ENCODE measurements at regions not wholly inside any gene's neighbourhood (a gene's known extent, or its start where the extent isn't known, plus 50 kb on each side); places are given as distances from the start of the nearest gene placed in this dataset.

- no peak for DNase-seq (ENCODE audit: low read depth, low spot score)
- Histone ChIP-seq H3K4me3 (ENCODE audit: low read depth, low read length) (no peak overlapping the region), H3K27me3 (ENCODE audit: control insufficient read depth, insufficient read depth, low read length) (no peaks in the 10 kb centered on the region), H3K9me3 (ENCODE audit: control insufficient read depth, insufficient read depth, low read length) (peaks cover 2% of the 10 kb centered on the region; the same call in 1 of the 2 replicates), H3K27ac (ENCODE audit: low read depth, low read length) (no peak overlapping the region)
- ChIA-PET CTCF (no interaction called here), POLR2A (no interaction called here)
- no peak for TF ChIP-seq CTCF (IDR thresholded peaks at IDR 0.05; ENCODE audit: low read depth, low read length)
Measured at GRCh38 chr3:63067999-63068645, 192.9 kb upstream of the CADPS start.

GRCh38 chr3:63069806-63070475 is 194.7 kb upstream of the CADPS start:
- no peak for DNase-seq (ENCODE audit: low read depth, low spot score)
- Histone ChIP-seq H3K4me3 (ENCODE audit: low read depth, low read length) (no peak overlapping the region), H3K27me3 (ENCODE audit: control insufficient read depth, insufficient read depth, low read length) (no peaks in the 10 kb centered on the region), H3K27ac (ENCODE audit: low read depth, low read length) (no peak overlapping the region), H3K9me3 (ENCODE audit: control insufficient read depth, insufficient read depth, low read length) (peaks cover 2% of the 10 kb centered on the region; the same call in 1 of the 2 replicates)
- POLR2A ChIA-PET, result no interaction called here
- CTCF ChIA-PET, result no interaction called here
- TF ChIP-seq CTCF (IDR thresholded peaks at IDR 0.05; ENCODE audit: low read depth, low read length), result no peak

GRCh38 chr3:63070476-63070810 is 195.2 kb upstream of the CADPS start:
- no peak for TF ChIP-seq CTCF (IDR thresholded peaks at IDR 0.05; ENCODE audit: low read depth, low read length)
- DNase-seq (ENCODE audit: low read depth, low spot score), result no peak
- no peak overlapping the region for H3K27ac ChIP-seq (ENCODE audit: low read depth, low read length)
- ChIA-PET CTCF (no interaction called here), POLR2A (no interaction called here)
- peaks cover 2% of the 10 kb centered on the region; the same call in 1 of the 2 replicates for H3K9me3 ChIP-seq (ENCODE audit: control insufficient read depth, insufficient read depth, low read length)
- H3K4me3 ChIP-seq (ENCODE audit: low read depth, low read length), result no peak overlapping the region
- H3K27me3 ChIP-seq (ENCODE audit: control insufficient read depth, insufficient read depth, low read length), result no peaks in the 10 kb centered on the region

- H3K9me3 ChIP-seq (ENCODE audit: control insufficient read depth, insufficient read depth, low read length), result no peaks in the 10 kb centered on the region
- ChIA-PET CTCF (no interaction called here), POLR2A (no interaction called here)
- no peaks in the 10 kb centered on the region for H3K27me3 ChIP-seq (ENCODE audit: control insufficient read depth, insufficient read depth, low read length)
- TF ChIP-seq CTCF (IDR thresholded peaks at IDR 0.05; ENCODE audit: low read depth, low read length), result no peak
- no peak overlapping the region for H3K27ac ChIP-seq (ENCODE audit: low read depth, low read length)
- H3K4me3 ChIP-seq (ENCODE audit: low read depth, low read length), result no peak overlapping the region
- DNase-seq (ENCODE audit: low read depth, low spot score), result no peak
Measured at GRCh38 chr3:63076357-63076756, 201.1 kb upstream of the CADPS start.

- ChIA-PET CTCF (no interaction called here), POLR2A (no interaction called here)
- no peak for DNase-seq (ENCODE audit: low read depth, low spot score)
- no peaks in the 10 kb centered on the region for H3K27me3 ChIP-seq (ENCODE audit: control insufficient read depth, insufficient read depth, low read length)
- H3K4me3 ChIP-seq (ENCODE audit: low read depth, low read length), result no peak overlapping the region
- no peaks in the 10 kb centered on the region for H3K9me3 ChIP-seq (ENCODE audit: control insufficient read depth, insufficient read depth, low read length)
- no peak for TF ChIP-seq CTCF (IDR thresholded peaks at IDR 0.05; ENCODE audit: low read depth, low read length)
- H3K27ac ChIP-seq (ENCODE audit: low read depth, low read length), result no peak overlapping the region
Measured at GRCh38 chr3:63086190-63086589, 191.9 kb upstream of the SYNPR start.

All from AG04450 (cell line).